Left forelimb (tissue), 1 donor: ENCODE measurements at regions not wholly inside any gene's neighbourhood (a gene's known extent, or its start where the extent isn't known, plus 50 kb on each side); places are given as distances from the start of the nearest gene placed in this dataset.

Experiments used
- DNase-seq: peaks from one replicate; pipeline ENCODE4 v3.0.0-alpha.2; 2018; ENCODE audit warnings: low spot score

GRCh38 chr15:72966641-72967040, 85.6 kb upstream of the NEO1 start:
- DNase-seq: no peak

- no peak for DNase-seq
These were observed 86.6 kb upstream of the NEO1 start for GRCh38 chr15:72965671-72966070.

- DNase-seq: no peak
These were observed 87.7 kb upstream of the NEO1 start for GRCh38 chr15:72964542-72964941.

- no peak for DNase-seq
These were observed 88.1 kb upstream of the NEO1 start for GRCh38 chr15:72964135-72964534.

- DNase-seq: no peak
These were observed 90.1 kb upstream of the NEO1 start for GRCh38 chr15:72962054-72962702.

- no peak for DNase-seq
These were observed 90.9 kb upstream of the NEO1 start for GRCh38 chr15:72961346-72961745.

GRCh38 chr15:72958634-72959033, 93.6 kb upstream of the NEO1 start:
- no peak for DNase-seq

GRCh38 chr15:72953306-72953705, 99.0 kb upstream of the NEO1 start:
- DNase-seq: no peak

GRCh38 chr15:72952151-72952550, 100.1 kb upstream of the NEO1 start:
- DNase-seq: no peak

GRCh38 chr15:72948662-72949061, 103.6 kb upstream of the NEO1 start:
- no peak for DNase-seq

- no peak for DNase-seq
These were observed 104.6 kb upstream of the NEO1 start for GRCh38 chr15:72947709-72948108.

GRCh38 chr15:72944565-72944964, 107.7 kb upstream of the NEO1 start:
- DNase-seq: no peak

GRCh38 chr15:72940229-72940622, 112.0 kb upstream of the NEO1 start:
- no peak for DNase-seq

GRCh38 chr15:72939514-72940228, 112.6 kb upstream of the NEO1 start:
- no peak for DNase-seq

- DNase-seq: no peak
These were observed 115.3 kb upstream of the NEO1 start for GRCh38 chr15:72936691-72937679.

GRCh38 chr15:72936237-72936636, 116.0 kb upstream of the NEO1 start:
- DNase-seq: no peak

- no peak for DNase-seq
These were observed 116.7 kb upstream of the NEO1 start for GRCh38 chr15:72935521-72935920.

GRCh38 chr15:72934921-72935320, 117.3 kb upstream of the NEO1 start:
- DNase-seq: no peak

- no peak for DNase-seq
These were observed 118.3 kb upstream of the NEO1 start for GRCh38 chr15:72933976-72934375.

GRCh38 chr15:72932472-72932871, 119.8 kb upstream of the NEO1 start:
- no peak for DNase-seq

- DNase-seq: no peak
These were observed 124.8 kb upstream of the NEO1 start for GRCh38 chr15:72927451-72927850.

- no peak for DNase-seq
These were observed 126.6 kb upstream of the NEO1 start for GRCh38 chr15:72925661-72926060.

GRCh38 chr15:72923289-72923688, 129.0 kb upstream of the NEO1 start:
- no peak for DNase-seq
